NOMO-1 treated with dmso at 0.1 percent for 144 hours (cell line): ENCODE measurements at regions not wholly inside any gene's neighbourhood (a gene's known extent, or its start where the extent isn't known, plus 50 kb on each side); places are given as distances from the start of the nearest gene placed in this dataset.
"Not testable (repeated sequence)": the region's sequence is repeated elsewhere in the genome, so short reads cannot be mapped to it uniquely, and the experiment has no call there.

Experiments
- DNase-seq: peaks from one replicate; lab custom pipeline; 2025; ENCODE audit not compliant: unreplicated experiment; lab: John Stamatoyannopoulos, UW

- no peak for DNase-seq
Measured at GRCh38 chr4:177177541-177178081, 132.1 kb upstream of the NEIL3 start.

DNA sequence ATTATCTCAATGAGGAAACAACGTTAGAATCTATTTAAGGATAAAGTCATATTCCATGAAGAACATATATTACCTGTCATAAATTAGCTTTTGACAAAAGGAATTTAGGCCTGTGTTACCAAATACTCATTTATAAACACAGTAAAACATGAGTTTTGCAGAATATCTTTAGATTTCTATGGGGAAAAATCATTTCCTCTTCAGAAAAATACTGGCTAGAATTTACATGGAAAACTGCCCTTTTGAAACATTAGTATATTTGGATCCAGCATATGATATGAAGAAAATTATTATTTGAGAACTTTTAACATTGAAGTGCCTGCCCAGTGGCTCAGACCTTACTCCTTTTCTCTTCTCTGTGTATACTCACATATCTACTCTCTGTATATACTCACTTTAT lies 131.4 kb upstream of the NEIL3 start:
- DNase-seq = no peak

DNA sequence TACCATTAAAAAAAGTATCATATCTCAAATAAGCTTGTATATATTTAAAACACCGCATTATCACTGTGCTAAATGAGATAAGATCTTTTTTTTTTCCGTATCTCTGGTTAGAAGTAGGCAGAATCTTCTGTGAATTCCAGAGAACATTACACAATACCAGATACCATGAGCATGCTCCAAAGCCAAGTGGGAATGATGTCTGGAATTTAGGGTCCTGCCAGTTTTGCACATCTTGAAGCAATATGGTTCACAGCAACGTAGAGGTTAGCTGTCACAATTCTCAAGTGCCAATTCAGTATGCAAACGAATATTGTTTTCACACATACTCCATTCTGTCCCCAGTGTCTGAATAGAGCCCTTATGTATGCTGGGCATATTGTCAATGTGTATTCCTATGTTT lies 127.5 kb upstream of the NEIL3 start:
- no peak for DNase-seq

DNA sequence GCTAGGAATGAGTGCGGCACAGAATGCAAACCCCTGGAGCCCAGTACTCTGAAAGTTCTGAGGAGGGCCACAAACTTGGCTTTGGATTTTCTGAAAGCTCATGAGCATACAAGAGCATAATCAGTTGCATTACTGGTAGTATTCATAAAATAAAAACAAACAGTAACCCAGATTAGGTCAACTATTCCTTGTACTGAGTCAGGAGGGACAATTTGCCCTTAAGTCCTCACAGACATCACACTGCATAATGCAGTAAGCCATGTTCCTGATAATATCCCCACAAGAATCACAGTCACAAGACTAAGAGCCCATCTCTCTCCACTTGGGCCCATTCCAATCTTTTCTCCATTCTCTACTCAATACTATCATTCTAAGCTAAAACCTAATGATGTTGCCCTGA lies 126.9 kb upstream of the NEIL3 start:
- DNase-seq = no peak

DNA sequence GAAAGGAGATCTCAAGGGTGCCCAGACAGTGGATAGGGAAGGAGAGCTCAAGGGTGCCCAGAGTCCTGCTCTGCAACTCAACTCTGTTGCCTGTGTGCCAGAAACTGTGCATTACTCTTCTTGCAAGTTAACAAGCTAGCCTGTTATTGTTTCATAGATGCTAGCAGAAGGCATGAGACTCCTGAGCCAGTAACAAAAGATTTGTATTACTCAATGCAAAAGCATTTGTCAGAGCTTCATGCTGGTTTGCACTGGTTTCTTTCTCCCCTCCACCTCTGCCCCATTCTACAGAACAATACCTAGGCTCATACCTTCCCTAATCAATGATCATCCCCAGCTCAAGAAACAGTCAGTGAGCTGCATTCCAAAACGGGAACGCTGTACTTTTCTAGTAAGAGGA lies 124.5 kb upstream of the NEIL3 start:
- no peak for DNase-seq

DNA sequence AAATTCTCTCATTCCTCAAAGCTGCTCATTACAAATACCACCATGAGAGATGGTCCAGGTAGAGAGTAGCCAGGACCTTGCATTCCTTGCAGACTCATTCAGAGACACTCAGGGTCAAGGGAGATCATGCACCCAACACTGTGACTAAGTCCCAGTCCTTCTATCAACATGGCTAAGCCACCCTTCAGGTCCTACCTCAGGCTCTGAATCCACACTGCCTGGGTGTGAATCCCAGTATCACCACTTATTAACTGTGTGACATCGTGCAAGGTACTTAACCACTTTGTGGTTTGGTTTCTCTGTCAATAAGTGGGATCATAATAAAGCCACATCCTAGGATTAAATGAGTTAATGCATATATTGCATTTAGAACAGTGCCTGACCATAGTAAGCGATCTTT lies 124.1 kb upstream of the NEIL3 start:
- DNase-seq = no peak

DNA sequence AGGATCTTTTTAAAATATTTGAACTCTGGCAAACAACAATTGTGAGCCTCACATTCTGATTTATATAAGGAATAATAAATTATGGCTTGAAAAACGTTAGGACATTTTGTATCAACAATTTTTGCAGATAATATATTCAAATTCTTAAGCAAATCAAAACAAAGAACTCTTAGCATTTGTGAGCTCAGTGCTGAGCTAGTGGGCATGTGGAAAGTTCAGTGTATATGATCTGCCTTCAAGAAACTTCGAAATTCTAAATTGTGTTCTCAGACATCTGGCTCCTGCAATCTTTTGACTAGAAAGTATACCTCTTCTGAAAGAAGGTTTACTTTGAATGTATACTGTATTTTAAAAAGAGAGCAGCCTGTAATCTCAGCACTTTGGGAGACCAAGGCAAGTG lies 122.3 kb upstream of the NEIL3 start:
- no peak for DNase-seq

GRCh38 chr4:177190995-177191580 lies 118.6 kb upstream of the NEIL3 start:
- no peak for DNase-seq

DNA sequence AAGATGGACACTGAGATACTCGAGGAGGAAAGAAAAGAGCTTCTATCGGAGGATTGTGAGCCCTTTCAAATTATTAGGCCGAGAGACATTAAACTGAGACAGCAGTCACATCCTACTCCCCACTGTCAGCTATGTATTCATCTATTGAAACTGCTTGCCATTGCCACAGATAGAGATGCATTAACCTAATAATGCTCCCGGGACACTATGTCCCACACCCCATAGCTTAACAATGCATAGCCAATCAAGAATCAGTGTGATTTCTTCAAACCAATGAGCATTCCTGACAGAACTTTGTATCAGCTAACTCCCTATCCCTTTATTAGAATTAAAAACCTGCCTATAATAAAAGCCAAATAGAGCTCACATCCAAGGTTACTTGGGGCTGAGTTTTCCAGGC lies 118.1 kb upstream of the NEIL3 start:
- DNase-seq = no peak

GRCh38 chr4:177191991-177192390 lies 117.7 kb upstream of the NEIL3 start:
- no peak for DNase-seq

DNA sequence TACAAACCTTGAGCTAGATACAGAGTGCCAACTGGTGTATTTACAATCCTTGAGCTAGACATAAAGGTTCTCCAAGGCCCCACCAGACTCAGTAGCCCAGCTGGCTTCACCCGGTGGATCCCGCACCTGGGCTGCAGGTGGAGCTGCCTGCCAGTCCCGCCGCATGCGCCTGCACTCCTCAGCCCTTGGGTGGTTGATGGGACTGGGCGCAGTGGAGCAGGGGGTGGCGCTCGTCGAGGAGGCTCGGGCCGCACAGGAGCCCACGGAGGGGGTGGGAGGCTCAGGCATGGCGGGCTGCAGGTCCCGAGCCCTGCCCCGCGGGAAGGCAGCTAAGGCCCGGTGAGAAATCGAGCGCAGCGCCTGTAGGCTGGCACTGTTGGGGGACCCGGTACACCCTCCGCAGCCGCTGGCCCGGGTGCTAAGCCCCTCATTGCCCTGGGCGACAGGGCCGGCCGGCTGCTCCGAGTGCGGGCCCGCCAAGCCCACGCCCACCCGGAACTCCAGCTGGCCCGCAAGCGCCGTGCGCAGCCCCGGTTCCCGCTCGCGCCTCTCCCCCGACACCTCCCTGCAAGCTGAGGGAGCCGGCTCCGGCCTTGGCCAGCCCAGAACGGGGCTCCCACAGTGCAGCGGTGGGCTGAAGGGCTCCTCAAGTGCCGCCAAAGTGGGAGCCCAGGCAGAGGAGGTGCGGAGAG lies 116.5 kb upstream of the NEIL3 start:
- not testable (repeated sequence) for DNase-seq

GRCh38 chr4:177194906-177195305 lies 114.8 kb upstream of the NEIL3 start:
- no peak for DNase-seq

DNA sequence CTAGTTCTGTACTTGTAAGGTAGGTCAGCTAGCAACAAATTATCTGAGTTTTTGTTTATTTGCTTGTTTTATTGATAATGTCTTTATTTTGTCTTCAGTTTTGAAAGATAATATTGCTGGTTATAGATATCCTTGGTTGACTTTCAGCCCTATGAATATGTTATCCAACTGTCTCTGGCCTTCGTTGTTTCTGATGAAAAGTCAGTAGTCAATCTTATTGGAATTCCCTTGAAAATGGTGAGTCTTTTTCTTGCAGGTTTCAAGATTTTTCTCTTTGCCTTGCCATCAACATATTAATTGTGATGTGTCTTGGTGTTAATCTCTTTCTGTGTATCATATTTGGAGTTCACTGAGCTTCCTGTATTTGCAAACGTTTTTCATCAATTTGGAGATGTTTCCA lies 113.1 kb upstream of the NEIL3 start:
- DNase-seq = no peak

DNA sequence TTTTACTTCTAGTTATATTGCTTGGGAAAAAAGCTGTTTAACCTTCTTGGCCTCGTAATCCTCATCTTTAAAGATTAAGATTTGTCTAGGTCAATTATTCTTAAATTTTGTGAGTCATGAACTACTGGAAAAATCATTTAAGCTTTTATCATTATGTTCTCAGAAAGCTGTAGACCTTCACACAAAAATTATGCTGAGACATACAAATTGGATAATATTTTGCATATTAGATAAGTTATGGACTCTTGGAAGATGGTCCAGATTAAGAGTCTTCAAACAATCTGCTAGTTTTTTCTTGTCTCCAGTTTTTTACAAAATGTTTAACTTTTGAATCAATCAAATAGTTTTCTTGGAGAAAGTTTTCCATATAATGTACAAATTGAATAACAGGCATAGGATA lies 108.1 kb upstream of the NEIL3 start:
- DNase-seq = no peak

GRCh38 chr4:177204126-177204525 lies 105.5 kb upstream of the NEIL3 start:
- no peak for DNase-seq

DNA sequence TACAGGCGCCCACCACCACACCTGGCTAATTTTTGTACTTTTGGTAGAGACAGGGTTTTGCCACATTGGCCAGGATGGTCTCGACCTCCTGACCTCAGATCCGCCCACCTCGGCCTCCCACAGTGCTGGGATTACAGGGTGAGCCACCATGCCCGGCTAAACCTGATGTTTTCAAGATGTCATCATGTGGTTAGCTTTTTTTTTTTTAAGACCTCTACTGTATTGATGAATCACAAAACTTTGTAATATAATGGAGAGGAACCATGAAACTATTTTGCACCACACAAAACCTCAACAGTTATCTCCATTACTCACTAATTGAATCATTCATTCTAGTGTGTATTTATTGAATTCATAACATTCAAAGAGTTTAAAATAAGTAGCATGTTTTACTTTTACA lies 94.7 kb upstream of the NEIL3 start:
- no peak for DNase-seq

DNA sequence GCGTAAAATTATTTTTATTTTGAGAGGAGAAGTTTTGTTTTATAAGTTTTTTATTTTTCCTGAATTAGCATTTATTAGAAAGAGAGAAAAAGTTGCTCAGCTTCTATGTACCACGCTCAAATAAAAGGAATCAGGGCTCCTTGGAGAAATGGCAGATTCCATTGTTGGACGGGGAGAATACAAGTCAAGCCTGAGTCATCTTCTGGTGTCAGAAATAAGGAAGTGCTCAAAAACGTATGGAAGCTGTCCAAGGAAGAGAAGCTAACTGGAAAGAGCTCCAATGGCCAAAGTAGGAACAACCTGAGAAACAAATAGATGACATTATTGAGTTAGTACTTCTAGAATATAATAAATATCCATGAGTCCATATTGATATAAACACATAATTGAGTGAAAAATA lies 89.3 kb upstream of the NEIL3 start:
- DNase-seq = no peak

- no peak for DNase-seq
Measured at GRCh38 chr4:177222781-177223180, 86.9 kb upstream of the NEIL3 start.

GRCh38 chr4:177225605-177226004 lies 84.1 kb upstream of the NEIL3 start:
- no peak for DNase-seq

DNA sequence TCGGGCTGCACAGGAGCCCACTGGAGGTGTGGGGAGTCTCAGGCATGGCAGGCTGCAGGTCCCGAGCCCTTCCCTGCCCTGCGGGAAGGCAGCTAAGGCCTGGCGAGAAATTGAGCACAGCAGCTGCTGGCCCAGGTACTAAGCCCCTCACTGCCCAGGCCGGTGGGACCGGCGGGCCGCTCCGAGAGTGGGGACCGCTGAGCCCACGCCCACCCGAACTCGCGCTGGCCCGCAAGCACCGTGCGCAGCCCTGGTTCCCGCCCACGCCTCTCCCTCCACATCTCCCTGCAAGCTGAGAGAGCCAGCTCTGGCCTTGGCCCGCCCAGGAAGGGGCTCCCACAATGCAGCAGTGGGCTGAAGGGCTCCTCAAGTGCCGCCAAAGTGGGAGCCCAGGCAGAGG lies 82.0 kb upstream of the NEIL3 start:
- no peak for DNase-seq

GRCh38 chr4:177228599-177228998 lies 81.1 kb upstream of the NEIL3 start:
- DNase-seq = no peak

- DNase-seq = no peak
Measured at GRCh38 chr4:177229331-177229730, 80.3 kb upstream of the NEIL3 start.

DNA sequence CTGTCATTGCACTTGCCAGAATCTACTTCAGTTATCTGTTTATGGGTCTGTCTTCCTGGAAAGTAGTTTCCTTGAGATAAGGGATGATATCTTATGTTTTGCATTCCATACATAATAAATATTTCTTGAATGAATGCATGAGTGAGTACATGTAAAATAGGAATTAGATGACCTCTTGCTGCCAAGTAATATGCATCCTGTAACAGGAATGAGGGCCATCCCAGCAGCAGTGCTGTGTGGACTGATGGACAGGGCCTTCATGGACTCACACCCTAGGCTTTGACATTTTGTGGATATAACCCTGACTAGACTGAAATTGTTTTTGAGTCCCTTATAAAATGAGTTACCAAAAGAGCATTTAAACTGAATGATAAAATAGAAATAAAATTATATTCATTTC lies 77.2 kb upstream of the NEIL3 start:
- DNase-seq = no peak
